HEK293T (cell line): ENCODE measurements at regions not wholly inside any gene's neighbourhood (a gene's known extent, or its start where the extent isn't known, plus 50 kb on each side); places are given as distances from the start of the nearest gene placed in this dataset.

Experiments used
- BHLHE40 ChIP-seq: fragments of 450-650 bp; IDR thresholded peaks from 2 replicates; pipeline ENCODE4 v1.6.1; 2016; ENCODE audit warnings: mild to moderate bottlenecking, moderate library complexity, borderline replicate concordance
- CTBP1 ChIP-seq: fragments of 450-650 bp; IDR thresholded peaks from 2 replicates; pipeline ENCODE4 v1.6.1; 2016; ENCODE audit warnings: borderline replicate concordance
- ELF4 ChIP-seq: fragments of 450-650 bp; IDR thresholded peaks from 2 replicates; pipeline ENCODE4 v1.6.1; 2017; ENCODE audit warnings: antibody characterized with exemption
- FOXA1 ChIP-seq: fragments of 450-650 bp; IDR thresholded peaks from 2 replicates; pipeline ENCODE4 v1.6.1; 2016; ENCODE audit warnings: mild to moderate bottlenecking
- FOXK2 ChIP-seq: fragments of 450-650 bp; IDR thresholded peaks from 2 replicates; pipeline ENCODE4 v1.6.1; 2016; ENCODE audit warnings: mild to moderate bottlenecking
- FOXM1 ChIP-seq: fragments of 450-650 bp; IDR thresholded peaks from 2 replicates; pipeline ENCODE4 v1.6.1; 2017; ENCODE audit warnings: mild to moderate bottlenecking, borderline replicate concordance
- LEF1 ChIP-seq: fragments of 450-650 bp; IDR thresholded peaks from 2 replicates; pipeline ENCODE4 v1.6.1; 2017; ENCODE audit warnings: mild to moderate bottlenecking, borderline replicate concordance
- NFRKB ChIP-seq: fragments of 450-650 bp; IDR thresholded peaks from 2 replicates; pipeline ENCODE4 v1.6.1; 2016; ENCODE audit warnings: mild to moderate bottlenecking, moderate library complexity
- SUZ12 ChIP-seq: fragments of 450-650 bp; IDR thresholded peaks from 2 replicates; pipeline ENCODE4 v1.6.1; 2016; ENCODE audit warnings: mild to moderate bottlenecking
- TARDBP ChIP-seq: fragments of 450-650 bp; IDR thresholded peaks from 2 replicates; pipeline ENCODE4 v1.6.1; 2016
- ZNF384 ChIP-seq: fragments of 450-650 bp; IDR thresholded peaks from 2 replicates; pipeline ENCODE4 v1.6.1; 2016

DNA sequence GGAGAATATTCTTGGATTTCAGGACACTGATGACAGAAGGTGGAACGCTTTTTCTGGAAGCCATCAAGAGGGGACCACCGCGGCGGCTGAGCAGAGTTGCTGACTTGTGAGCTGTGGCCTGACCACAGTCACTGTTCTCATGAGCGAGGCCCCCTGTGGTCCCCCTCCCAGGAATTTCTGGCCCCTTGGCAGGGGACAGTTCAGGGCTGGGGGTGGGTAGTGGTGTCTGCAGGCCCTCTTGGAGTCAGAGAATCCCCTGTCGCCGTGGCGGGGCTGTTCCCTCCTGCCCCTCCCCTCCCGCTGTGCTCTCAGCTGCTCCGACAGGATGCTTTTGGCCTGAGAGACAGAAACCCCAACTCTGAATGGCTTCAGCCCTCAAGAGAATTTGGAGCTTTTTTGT, 292.0 kb downstream of the SEC14L1 start:
- TF ChIP-seq CTBP1 (no peak), SUZ12 (no peak), BHLHE40 (no peak), LEF1 (no peak), FOXA1 (no peak), ZNF384 (no peak), TARDBP (no peak), ELF4 (no peak), FOXK2 (no peak), FOXM1 (no peak), NFRKB (no peak)
